SW 1271 (cell line): ENCODE measurements at regions not wholly inside any gene's neighbourhood (a gene's known extent, or its start where the extent isn't known, plus 50 kb on each side); places are given as distances from the start of the nearest gene placed in this dataset.
"Not testable (repeated sequence)": the region's sequence is repeated elsewhere in the genome, so short reads cannot be mapped to it uniquely, and the experiment has no call there.

Source experiments
- DNase-seq, 2 experiments: peaks; one replicate each; lab custom pipeline; 2025; lab: John Stamatoyannopoulos, UW

DNA sequence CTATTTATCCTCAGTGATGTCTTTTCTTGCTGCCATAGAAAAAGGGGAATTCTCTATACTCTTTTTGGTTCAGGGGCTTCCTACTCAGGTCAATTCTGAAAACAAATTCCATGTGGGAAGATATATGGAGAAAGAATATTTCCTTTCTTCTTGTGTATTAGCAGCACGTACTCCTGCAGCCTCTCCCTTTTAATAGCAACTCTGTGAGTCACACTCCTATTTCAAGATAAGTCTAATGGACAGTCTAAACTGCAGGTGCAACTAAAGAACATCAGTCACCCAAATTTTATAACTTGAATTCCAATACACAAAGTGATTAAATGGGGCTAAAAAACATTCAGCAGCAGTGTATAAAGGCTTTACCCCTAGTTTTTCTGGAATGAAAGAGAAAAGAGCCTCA, 942.2 kb downstream of the CNTNAP5 start:
- DNase-seq, result no peak

DNA sequence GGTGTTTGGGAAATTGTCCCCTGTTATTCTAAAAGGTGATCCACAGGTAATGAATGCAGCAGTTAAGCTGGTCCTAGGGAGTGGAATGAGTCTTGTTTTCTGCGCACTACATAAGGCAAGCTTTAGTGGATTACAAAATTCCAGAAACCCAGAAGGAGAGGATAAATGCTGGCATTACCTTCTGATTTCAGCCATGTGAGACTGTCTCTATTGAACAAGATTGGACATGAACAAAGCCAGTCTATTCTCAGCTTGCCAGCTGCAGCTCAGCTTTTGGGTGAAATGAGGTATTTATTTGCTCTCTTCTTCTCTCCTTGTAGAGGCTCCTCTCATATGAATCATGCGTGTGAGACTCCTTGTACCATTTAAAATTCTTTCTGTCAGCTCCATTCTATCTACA, 944.9 kb downstream of the CNTNAP5 start:
- DNase-seq, result no peak

DNA sequence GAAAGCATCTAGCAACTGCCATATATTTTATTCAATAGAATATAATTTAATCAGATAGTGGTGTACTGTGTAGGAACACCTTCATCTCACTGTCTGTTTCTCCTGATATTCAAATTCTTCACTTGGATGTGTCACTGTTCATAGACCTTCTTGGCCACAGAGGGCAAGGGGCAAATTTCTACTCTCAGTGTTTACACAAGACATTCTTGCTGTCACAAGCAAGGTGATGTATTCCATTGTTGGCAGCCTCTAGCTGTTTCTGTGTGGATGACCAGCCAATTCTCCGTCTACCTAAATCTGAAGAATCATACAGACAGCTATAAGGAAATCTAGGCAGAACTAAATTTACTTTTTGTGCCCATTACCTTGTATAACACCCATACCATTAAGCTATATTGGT, 948.3 kb downstream of the CNTNAP5 start:
- no peak for DNase-seq

DNA sequence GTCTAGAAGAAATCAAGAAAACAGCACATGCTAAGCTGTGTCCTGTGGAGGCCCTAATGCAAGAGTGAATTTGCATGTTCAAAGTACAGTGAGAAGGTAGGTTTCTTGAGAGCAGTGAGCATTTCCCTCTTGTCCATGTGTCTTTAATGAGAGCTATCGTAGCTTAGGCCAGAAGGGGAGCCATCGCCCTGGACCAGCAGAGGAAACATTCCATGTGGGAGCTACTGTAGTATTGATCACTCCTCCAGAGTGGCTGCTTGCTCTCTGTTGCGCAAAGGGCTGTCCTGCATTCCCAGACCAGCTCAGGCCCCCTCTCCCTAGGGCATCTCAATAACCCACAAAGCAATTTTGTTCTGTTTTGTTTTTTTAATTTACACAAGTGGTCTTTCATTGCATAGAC, 950.1 kb downstream of the CNTNAP5 start:
- DNase-seq, result no peak

DNA sequence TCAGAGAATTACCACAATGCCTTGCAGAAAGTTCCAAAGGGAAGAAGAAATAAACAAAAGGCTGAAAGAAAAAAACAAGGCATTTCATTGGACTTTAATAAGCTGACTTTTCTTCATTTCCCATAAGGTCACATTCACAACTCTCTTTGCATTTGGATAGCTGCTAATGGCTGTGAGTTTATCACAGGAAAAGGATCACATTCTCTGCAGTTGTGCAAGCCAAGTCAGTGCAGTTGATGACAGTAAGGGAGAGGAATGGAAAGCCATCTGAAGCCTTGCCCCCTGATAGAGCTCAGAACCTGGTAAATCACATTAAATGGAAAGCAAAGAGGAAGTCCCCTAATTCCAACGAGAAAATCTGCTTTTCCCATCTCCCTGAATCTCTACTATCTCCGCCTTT, 950.6 kb downstream of the CNTNAP5 start:
- DNase-seq, result no peak

DNA sequence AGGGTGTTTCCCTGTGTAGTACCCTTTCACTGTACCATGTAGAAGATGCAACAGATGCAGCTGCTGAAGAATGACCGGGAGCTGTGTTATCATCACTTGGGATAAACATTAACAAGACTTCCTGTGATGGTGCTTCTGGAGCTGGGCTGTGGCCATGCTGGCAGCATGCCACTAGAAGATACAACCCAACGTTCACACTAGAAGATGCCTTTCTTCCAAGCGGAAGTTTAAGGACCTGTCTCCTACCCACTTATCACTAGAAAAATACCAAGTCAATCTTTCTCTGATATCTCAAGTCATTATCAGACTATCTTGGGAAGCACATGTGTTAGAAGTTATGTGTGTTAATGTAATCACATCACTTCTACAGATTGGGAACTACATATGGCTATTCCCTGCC, 953.5 kb downstream of the CNTNAP5 start:
- DNase-seq, result no peak

DNA sequence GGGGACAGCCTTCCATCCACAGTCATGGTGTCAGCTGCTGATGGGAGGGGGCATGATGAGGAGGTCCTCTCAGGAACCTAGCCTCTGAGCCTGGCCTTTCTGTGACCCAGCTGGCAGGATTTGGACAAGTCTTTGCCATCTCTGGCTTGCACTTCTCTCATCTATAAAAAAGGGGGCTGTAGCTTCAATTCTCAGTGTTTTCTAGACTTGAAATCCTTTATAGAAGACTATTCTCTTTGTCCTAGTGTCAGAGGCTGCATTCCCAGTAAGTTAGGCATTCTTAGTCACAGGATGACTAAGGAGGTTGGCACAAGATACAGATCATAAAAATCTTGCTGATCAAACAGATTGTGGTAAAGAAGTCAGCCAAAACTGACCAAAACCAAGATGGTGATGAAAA, 958.5 kb downstream of the CNTNAP5 start:
- DNase-seq, result no peak

DNA sequence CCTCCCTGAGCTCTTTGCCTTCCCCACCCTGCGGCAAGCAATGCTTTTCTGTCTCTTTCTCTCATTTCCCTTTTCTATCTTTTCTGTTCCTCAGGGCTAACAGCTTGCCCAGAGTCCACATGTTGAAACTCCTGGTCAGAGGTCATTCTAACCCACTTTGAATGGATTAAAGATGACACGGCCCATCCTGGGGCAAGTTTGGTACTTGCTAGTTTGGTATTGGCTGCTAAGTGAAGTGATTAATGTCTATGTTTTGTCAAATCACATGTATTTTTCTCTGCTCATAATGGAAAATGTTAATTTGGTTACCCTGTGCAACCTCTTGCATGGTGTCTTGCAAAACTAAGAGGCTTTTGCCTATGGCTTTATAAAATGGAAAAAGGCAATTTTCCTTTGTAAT, 960.2 kb downstream of the CNTNAP5 start:
- no peak for DNase-seq

DNA sequence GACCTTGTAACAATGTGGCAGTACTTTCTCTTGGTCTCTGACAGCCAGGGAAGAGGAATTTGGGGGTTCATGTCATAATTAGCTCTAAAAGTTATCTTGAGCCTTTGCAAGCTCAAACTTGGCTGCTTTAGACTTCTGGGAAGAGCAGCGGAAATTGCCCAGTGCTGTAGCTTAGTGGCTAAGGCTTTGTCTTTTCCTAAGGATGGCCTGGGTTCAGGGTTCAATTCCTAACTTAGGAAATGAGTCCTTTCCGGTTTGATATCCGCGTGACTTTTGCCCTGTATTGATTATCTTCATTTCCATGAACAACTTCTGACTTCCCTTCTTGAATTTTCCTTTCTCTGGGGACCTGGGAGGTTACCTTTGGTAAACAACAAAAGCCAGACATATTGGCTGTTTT, 961.0 kb downstream of the CNTNAP5 start:
- no peak for DNase-seq

DNA sequence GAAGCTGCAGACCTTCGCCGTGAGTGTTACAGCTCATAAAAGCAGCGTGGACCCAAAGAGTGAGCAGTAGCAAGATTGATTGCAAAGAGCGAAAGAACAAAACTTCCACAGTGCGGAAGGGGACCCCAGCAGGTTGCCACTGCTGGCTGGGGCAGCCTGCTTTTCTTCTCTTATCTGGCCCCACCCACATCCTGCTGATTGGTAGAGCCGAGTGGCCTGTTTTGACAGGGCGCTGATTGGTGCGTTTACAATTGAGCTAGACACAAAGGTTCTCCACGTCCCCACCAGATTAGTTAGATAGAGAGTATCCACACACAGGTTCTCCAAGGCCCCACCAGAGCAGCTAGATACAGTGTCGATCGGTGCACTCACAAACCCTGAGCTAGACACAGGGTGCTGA, 961.8 kb downstream of the CNTNAP5 start:
- not testable (repeated sequence) for DNase-seq

DNA sequence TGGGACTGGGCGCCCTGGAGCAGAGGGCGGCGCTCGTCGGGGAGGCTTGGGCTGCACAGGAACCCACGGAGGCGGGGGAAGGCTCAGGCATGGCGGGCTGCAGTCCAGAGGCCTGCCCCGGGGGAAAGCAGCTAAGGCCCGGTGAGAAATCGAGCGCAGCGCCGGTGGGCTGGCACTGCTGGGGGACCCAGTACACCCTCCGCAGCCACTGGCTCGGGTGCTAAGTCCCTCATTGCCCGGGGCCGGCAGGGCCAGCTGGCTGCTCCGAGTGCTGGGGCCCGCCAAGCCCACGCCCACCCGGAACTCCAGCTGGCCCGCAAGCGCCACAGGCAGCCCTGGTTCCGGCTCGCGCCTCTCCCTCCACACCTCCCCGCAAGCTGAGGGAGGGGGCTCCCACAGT, 962.3 kb downstream of the CNTNAP5 start:
- not testable (repeated sequence) for DNase-seq

DNA sequence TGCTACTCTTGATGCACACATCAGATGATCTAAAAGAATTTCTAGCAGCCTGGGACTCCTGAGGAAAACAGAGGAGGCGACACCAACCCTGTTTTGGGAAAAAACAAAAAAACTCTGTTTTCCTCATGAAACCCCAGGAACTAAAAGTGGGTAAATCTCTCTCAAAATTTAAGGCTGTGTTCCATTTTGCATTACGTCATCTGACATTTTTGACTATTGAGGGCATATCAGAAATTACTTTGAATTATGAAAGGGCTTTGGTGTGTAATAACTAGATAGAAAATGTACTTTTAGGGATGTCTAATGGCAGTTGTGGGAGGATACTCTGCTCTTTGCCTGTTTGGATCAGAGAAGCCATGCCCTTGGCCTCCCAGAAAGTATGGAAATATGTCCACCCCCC, 963.0 kb downstream of the CNTNAP5 start:
- DNase-seq, result no peak

DNA sequence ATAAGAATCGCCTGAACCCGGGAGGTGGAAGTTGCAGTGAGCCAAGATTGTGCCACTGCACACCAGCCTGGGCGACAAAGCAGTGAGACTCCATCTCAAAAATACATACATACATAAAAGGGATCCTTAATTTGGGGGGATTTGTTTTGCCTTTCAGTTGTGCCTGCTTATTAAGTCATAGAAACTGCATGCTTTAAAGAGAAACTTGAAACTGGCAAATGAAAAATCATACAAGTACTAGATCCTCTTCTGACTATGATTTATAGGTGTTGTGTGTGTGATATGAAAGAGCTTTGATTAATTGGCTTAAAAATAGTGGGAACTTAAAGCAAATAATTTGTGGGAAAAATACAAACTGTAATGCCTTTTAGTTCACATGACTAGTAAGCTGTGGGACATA, 963.7 kb downstream of the CNTNAP5 start:
- no peak for DNase-seq

DNA sequence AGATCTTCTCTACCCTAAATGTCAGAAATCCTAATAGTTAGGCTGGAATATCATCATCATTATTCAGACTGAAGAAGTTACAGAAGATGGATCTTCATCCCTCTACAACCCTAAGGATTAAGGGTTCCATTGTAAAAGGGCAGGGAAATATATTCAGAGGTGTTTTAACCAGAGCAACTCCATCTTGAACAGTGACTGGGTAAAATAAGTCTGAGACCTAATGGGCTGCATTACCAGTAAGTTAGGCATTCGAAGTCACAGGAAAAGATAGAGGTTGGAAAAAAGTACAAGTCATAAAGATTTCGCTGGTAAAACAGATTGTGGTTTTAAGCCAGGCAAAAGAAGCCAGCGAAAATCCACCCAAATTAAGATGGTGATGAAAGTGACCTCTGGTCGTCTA, 968.7 kb downstream of the CNTNAP5 start:
- no peak for DNase-seq

DNA sequence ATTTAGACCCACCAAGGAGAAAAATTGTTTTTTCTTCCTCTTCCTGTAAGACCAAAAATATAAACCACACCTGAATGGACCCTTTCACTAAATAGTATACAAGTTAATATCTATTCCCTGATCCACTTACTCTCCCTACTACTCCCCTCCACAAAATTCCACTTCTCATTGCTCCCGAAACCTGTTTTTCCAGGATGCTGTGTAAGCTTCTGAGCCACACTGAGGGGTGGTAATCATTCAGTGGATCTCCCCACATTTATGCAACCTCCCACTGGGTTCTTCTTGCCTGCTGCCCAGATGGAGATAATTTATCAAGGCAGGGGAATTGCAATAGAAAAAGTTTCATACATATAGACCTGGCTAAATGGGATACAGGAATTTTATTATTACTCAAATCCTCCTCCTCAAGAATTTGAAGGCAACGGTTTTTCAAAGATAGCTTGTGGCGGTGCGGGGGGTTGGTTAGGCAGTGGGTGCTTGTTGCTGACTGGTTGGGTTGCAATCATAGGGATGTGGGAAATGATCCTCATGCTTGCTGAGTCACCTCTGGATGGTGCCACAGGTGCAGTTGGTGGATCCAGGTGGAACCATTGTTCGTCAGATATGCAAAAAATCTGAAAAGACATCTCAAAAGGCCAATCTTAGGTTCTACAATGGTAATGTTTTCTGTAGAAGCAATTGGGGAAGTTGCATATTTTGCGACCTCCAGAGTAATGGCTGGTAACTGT, 970.3 kb downstream of the CNTNAP5 start:
- DNase-seq, result no peak

DNA sequence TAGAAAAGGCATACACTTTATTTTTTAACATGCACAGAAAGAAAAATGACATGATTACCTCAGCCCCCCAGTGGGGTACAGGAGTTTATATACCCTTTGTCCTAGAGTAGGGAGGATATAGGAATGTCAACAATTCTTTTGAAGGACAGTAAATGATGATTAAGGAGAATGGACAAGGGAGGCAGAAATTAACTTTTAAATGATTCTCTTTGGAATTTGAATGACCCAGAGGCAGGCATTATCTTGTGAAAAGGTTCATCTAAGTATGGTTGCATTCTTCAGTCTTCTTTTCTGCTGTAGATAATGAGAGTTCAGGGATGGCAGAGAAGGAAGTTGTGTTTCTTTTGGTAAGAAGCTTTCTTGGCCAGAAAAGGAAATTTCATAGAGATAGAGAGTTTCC, 971.3 kb downstream of the CNTNAP5 start:
- DNase-seq, result no peak

DNA sequence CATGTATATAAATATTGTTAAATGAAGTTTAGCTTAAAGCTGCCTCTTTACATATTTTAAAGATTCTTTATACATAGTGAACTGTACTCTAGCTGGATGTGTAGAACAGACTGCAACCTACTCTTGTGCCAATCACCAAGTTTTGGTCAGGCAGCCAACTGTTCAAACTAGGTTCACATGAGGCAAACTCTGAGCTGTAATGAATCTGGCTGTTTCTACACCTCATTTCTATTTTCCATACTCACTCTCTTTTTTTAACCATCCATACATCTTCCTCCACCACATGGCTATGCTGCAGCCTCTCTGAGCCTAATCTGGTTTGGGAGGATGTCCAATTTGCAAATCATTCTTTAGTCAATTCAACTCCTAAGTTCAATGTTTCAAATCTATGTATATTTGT, 974.8 kb downstream of the CNTNAP5 start:
- no peak for DNase-seq

DNA sequence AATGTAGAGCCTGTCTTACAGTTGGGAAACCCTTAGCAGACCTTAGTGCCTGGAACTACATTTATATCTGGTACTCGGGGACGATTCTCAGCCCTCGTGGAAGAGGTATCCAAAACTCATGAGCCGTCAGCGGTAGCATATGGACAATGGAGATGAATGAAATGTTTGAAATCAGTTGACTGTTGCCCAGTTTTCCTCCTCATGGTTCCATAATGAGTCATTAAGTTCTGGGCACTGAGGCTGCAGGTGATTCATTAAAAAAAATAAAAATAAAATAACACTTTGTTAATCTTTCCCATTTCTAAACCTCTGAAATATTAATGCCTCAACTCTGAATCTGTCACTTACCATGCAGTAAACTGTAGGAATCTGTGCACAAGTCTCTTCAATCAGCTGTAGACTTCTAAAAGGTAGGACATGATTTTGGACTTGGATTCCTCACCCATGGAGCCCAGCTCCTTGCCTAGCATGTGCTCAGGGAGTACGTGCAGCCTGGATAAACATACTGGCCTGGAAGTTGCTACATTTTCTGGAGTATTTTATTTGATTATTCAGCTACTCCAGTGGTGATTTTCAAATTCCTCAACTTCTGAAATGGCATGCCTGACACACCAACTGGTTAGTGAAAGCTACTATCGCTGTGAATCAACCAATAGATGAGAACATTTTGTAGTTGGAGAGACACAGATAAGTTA, 979.2 kb downstream of the CNTNAP5 start:
- no peak for DNase-seq

DNA sequence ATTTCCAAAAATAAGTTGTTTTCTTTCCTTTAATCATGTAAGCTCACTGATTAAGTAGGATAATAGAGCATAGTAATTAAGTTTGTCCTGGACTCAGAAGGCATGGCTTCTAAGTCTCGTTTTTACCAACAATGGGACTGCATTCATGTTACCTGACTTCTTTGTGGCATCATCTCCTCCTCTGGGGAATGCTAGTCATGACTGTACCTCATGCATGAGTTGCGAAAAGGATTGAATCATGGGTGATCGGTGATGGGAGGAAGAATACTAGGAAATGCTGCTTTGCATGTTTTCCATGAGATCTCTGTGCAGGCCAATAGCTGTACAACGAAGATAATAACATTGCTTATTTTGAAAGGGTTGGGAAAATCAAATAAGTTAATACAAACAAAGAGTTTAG, 981.6 kb downstream of the CNTNAP5 start:
- no peak for DNase-seq

DNA sequence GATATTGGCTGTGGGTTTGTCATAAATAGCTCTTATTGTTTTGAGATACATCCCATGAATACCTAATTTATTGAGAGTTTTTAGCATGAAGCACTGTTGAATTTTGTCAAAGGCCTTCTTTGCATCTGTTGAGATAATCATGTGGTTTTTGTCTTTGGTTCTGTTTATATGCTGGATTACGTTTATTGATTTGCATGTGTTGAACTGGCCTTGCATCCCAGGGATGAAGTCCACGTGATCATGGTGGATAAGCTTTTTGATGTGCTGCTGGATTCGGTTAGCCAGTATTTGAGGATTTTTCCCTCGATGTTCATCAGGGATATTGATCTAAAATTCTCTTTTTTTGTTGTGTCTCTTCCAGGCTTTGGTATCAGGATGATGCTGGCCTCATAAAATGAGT, 1003.6 kb downstream of the CNTNAP5 start:
- not testable (repeated sequence) for DNase-seq

DNA sequence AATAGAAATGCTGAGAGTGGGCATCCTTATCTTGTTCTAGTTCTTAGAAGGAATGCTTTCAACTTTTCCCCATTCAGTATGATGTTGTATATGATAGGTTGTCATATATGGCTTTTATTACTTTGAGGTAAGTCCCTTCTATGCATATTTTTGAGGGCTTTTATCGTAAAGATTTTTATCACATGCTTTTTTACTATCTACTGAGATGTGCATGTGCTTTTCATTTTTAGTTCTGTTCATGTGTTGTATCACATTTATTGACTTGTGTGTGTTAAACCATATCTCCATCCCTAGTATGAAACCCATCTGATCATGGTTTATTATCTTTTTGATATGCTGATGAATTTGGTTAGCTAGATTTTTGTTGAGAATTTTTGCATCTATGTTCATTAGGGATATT, 1008.8 kb downstream of the CNTNAP5 start:
- DNase-seq, result no peak

DNA sequence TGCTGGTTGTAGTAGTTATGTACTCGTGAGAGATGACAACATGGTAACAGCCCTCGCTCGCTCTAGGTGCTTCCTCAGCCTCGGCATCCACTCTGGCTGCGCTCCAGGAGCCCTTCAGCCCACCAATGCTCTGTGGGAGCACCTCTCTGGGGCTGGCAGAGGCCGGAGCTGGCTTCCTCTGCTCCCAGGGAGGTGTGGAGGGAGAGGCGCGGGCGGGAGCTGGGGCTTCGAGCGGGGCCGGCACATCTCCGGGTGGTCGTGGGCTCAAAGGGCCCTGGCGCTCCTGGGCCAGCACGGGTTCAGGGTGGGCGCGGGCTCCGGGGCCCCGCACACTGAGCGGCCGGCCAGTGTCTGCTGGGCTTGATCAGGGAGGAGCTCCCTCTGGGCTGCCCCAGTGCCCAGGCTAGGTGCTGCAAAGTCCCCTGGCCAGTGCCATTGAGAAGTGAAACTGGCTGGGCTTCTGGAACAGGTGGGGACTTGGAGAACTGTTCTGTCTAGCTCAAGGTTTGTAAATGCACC, 1012.1 kb downstream of the CNTNAP5 start:
- no peak for DNase-seq

DNA sequence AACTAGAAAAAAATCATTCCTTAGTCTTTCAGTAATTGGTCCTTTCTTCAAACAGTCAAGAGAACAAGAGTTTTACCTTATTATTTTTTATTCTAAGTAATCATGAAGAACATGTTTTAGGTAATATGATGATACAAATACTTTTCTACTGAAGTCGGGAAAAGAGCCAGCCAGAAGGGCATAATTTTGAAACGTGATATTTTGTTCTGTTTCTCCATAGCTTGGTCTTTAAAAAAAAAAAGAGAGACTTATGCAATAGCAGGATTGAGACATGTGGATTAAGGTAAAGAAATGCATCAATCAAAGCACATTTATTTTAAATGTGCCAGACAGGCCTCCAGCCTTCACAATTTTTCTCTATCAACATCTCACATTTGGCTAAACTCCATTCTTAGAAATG, 1016.8 kb downstream of the CNTNAP5 start:
- DNase-seq, result no peak

DNA sequence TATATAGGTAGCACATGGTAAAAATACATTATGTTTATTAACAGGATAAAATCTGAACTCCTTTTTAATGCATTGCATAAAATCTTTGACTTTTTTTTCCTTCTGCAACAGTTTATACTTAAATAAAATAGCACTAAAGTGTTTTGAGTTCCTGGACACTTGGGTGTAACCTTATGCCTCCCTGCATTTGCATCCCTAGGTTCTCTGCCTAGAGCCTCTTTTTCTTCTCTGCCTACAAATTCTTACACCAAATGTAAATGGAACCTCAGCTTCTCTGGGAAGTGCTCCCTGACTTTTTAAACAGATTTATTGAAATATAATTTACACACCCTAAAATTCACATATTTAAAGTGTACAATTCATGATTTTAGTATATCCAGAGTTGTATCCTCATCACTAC, 1017.6 kb downstream of the CNTNAP5 start:
- no peak for DNase-seq
